Hepatocyte (in vitro differentiated cells): ENCODE measurements at regions not wholly inside any gene's neighbourhood (a gene's known extent, or its start where the extent isn't known, plus 50 kb on each side); places are given as distances from the start of the nearest gene placed in this dataset.

Experiments
- DNase-seq: peaks from one replicate; pipeline ENCODE4 v3.0.0-alpha.2; 2016; ENCODE audit warnings: low spot score
- H2AFZ ChIP-seq: fragments of 200-600 bp; sonication (generic); 2 replicates; pipeline ENCODE4 v1.6.0; 2016; ENCODE audit warnings: antibody characterized with exemption, mild to moderate bottlenecking
- H3K27ac ChIP-seq: fragments of 200-600 bp; sonication (generic); 2 replicates; pipeline ENCODE4 v1.5.1; 2016; ENCODE audit warnings: mild to moderate bottlenecking
- H3K27me3 ChIP-seq: fragments of 200-600 bp; sonication (generic); 2 replicates; pipeline ENCODE4 v1.6.1; 2016
- H3K36me3 ChIP-seq: fragments of 200-600 bp; sonication (generic); replicated peaks from 2 replicates; pipeline ENCODE4 v1.5.1; 2016; ENCODE audit warnings: low read depth; ENCODE audit not compliant: insufficient read depth
- H3K4me1 ChIP-seq: fragments of 200-600 bp; sonication (generic); 2 replicates; pipeline ENCODE4 v1.5.1; 2016; ENCODE audit warnings: mild to moderate bottlenecking, moderate library complexity; ENCODE audit not compliant: insufficient read depth
- H3K4me2 ChIP-seq: fragments of 200-600 bp; sonication (generic); 2 replicates; pipeline ENCODE4 v1.6.0; 2016
- H3K4me3 ChIP-seq: fragments of 200-600 bp; sonication (generic); 2 replicates; pipeline ENCODE4 v1.5.1; 2016; ENCODE audit warnings: mild to moderate bottlenecking
- H3K79me2 ChIP-seq: fragments of 200-600 bp; sonication (generic); 2 replicates; pipeline ENCODE4 v1.6.0; 2017; ENCODE audit warnings: mild to moderate bottlenecking
- H3K9me2 ChIP-seq: fragments of 200-600 bp; sonication (generic); replicated peaks from 2 replicates; pipeline ENCODE4 v1.6.0; 2017; ENCODE audit warnings: mild to moderate bottlenecking; ENCODE audit not compliant: insufficient read depth
- H3K9me3 ChIP-seq: fragments of 200-600 bp; sonication (generic); 2 replicates; pipeline ENCODE4 v1.5.1; 2016; ENCODE audit warnings: low read depth, mild to moderate bottlenecking
- H4K20me1 ChIP-seq: fragments of 200-600 bp; sonication (generic); 2 replicates; pipeline ENCODE4 v1.6.0; 2016; ENCODE audit warnings: mild to moderate bottlenecking; ENCODE audit not compliant: insufficient read depth, poor library complexity, severe bottlenecking
- CTCF ChIP-seq: fragments of 200-600 bp; sonication (generic); IDR thresholded peaks from 2 replicates; pipeline ENCODE4 v1.5.1; 2016; ENCODE audit warnings: antibody characterized with exemption, mild to moderate bottlenecking; ENCODE audit not compliant: poor library complexity
- EZH2 ChIP-seq: fragments of 200-600 bp; sonication (generic); IDR thresholded peaks from 2 replicates; pipeline ENCODE4 v1.6.1; 2016; ENCODE audit warnings: antibody characterized with exemption, mild to moderate bottlenecking, borderline replicate concordance
- EZH2phosphoT487 ChIP-seq: fragments of 200-600 bp; sonication (generic); IDR thresholded peaks from one replicate; pipeline ENCODE4 v1.6.1; 2018; ENCODE audit warnings: antibody characterized with exemption, mild to moderate bottlenecking, low read depth, moderate library complexity; ENCODE audit not compliant: unreplicated experiment, severe bottlenecking
- WGBS: methylation state at CpG from one replicate; pipeline ENCODE4 v1.1.6; 2016; ENCODE audit warnings: low lambda C conversion rate; ENCODE audit errors: missing lambda C conversion rate; 5-methylcytosine and 5-hydroxymethylcytosine counted together

GRCh38 chr11:130720232-130721022 lies 195.9 kb downstream of the SNX19 start:
- Histone ChIP-seq H3K4me1 (no peaks in the 10 kb centered on the region), H3K4me3 (no peak overlapping the region), H3K27me3 (no peaks in the 10 kb centered on the region), H2AFZ (no peak overlapping the region), H3K27ac (no peak overlapping the region), H3K9me2 (no peaks in the 10 kb centered on the region), H3K4me2 (no peak overlapping the region), H3K36me3 (no peaks in the 10 kb centered on the region), H4K20me1 (no peaks in the 10 kb centered on the region), H3K9me3 (no peaks in the 10 kb centered on the region), H3K79me2 (no peaks in the 10 kb centered on the region)
- DNase-seq: no peak
- no peak for TF ChIP-seq EZH2phosphoT487
- WGBS: 94% methylated on average over 27 of the region's 27 CpGs

GRCh38 chr11:130721023-130721681 lies 195.1 kb downstream of the SNX19 start:
- Histone ChIP-seq H3K4me2 (no peak overlapping the region), H3K27ac (no peak overlapping the region), H3K36me3 (no peaks in the 10 kb centered on the region), H2AFZ (no peak overlapping the region), H3K9me2 (no peaks in the 10 kb centered on the region), H3K79me2 (no peaks in the 10 kb centered on the region), H3K9me3 (no peaks in the 10 kb centered on the region), H3K27me3 (no peaks in the 10 kb centered on the region), H4K20me1 (no peaks in the 10 kb centered on the region), H3K4me3 (no peak overlapping the region), H3K4me1 (no peaks in the 10 kb centered on the region)
- TF ChIP-seq CTCF (no peak), EZH2phosphoT487 (no peak), EZH2 (no peak)
- DNase-seq: no peak
- WGBS: 74% methylated on average over 5 of the region's 5 CpGs

DNA sequence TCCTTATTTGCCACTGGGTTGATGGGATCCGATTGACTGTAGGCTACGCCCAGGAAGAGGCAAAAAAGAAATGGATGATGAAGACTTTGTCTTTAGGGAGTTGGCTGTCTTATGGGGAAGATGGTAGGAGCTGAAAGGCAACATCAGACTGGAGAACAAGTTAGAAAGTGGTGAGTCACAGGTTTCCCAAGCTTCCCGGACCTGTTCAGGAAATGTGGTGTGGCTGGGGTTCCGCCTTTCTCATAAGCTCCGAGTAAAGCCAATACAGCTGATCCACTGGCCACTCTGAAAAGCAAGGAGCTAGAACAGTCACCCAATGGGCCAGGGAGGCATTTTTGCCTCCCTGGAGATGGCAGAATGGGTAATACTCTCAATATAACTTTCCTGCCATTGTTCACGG lies 194.5 kb downstream of the SNX19 start:
- TF ChIP-seq EZH2 (no peak), EZH2phosphoT487 (no peak), CTCF (no peak)
- H3K36me3 ChIP-seq: no peaks in the 10 kb centered on the region
- H2AFZ ChIP-seq: no peak overlapping the region
- no peaks in the 10 kb centered on the region for H3K4me1 ChIP-seq
- no peak overlapping the region for H3K4me3 ChIP-seq
- H3K79me2 ChIP-seq: no peaks in the 10 kb centered on the region
- no peak for DNase-seq
- no peaks in the 10 kb centered on the region for H3K9me3 ChIP-seq
- H3K27ac ChIP-seq: no peak overlapping the region
- H4K20me1 ChIP-seq: no peaks in the 10 kb centered on the region
- WGBS: 90% methylated on average over 6 of the region's 6 CpGs
- H3K4me2 ChIP-seq: no peak overlapping the region
- no peaks in the 10 kb centered on the region for H3K9me2 ChIP-seq
- H3K27me3 ChIP-seq: no peaks in the 10 kb centered on the region

DNA sequence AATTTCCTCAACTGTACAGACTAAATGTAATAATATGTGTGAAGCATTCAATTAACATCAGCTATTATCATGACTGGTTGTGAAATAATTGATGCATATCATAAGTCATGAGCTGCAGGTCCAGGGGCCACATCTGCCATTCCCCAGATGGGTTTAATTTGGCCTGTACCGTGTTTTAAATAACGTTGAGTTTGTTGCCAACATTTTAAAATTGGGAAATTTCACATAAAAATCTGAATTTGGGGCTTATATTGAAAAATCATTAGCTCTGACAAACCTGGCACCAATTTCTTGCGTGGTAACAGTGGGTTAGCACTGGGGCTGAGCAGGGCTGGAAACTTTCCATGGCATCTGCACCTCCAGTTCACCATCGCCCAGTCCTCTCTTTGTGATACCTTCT lies 193.9 kb downstream of the SNX19 start:
- no peaks in the 10 kb centered on the region for H3K79me2 ChIP-seq
- H3K4me1 ChIP-seq: no peaks in the 10 kb centered on the region
- no peak overlapping the region for H3K4me2 ChIP-seq
- no peak overlapping the region for H3K27ac ChIP-seq
- H3K9me3 ChIP-seq: no peaks in the 10 kb centered on the region
- WGBS: 93% methylated on average over 4 of the region's 4 CpGs
- TF ChIP-seq EZH2phosphoT487: no peak
- TF ChIP-seq EZH2: no peak
- no peak for TF ChIP-seq CTCF
- DNase-seq: no peak
- H3K9me2 ChIP-seq: no peaks in the 10 kb centered on the region
- H2AFZ ChIP-seq: no peak overlapping the region
- no peaks in the 10 kb centered on the region for H3K27me3 ChIP-seq
- H3K36me3 ChIP-seq: no peaks in the 10 kb centered on the region
- H4K20me1 ChIP-seq: no peaks in the 10 kb centered on the region
- H3K4me3 ChIP-seq: no peak overlapping the region
